Activated T-helper 2 cell treated with anti-CD3 and anti-CD28 coated beads, Interferon-gamma antibody, Interleukin-2, Interleukin-4, amounts not matched to agents 10 μg/mL and 5 μg/mL and 100 μg/mL, durations not matched to agents 14 hours and 24 hours and 36 hours (primary cell): ENCODE measurements at regions not wholly inside any gene's neighbourhood (a gene's known extent, or its start where the extent isn't known, plus 50 kb on each side); places are given as distances from the start of the nearest gene placed in this dataset.
"Not testable (repeated sequence)": the region's sequence is repeated elsewhere in the genome, so short reads cannot be mapped to it uniquely, and the experiment has no call there.

Experiments used
- DNase-seq: peaks from one replicate; pipeline ENCODE4 v3.0.0; 2021; ENCODE audit warnings: low spot score
- H3K27ac Mint-ChIP-seq: one replicate; pipeline ENCODE4 v1.8.0; 2021; ENCODE audit warnings: mixed read lengths
- H3K27me3 Mint-ChIP-seq: one replicate; pipeline ENCODE4 v1.8.0; 2021; ENCODE audit warnings: low read depth, mixed read lengths
- H3K36me3 Mint-ChIP-seq: one replicate; pipeline ENCODE4 v1.8.0; 2021; ENCODE audit warnings: low read depth, mixed read lengths
- H3K4me1 Mint-ChIP-seq: one replicate; pipeline ENCODE4 v1.8.0; 2021; ENCODE audit warnings: low read depth, mixed read lengths
- H3K4me3 Mint-ChIP-seq: one replicate; pipeline ENCODE4 v1.8.0; 2021; ENCODE audit warnings: low read depth, mild to moderate bottlenecking, moderate library complexity, mixed read lengths
- H3K9me3 Mint-ChIP-seq: one replicate; pipeline ENCODE4 v1.8.0; 2021; ENCODE audit warnings: mixed read lengths
- intact Hi-C: fragments of 100-400 bp; cut with micrococcal nuclease; formaldehyde crosslinking; loops from one replicate; pipeline ENCODE4 v1.15.1; 2023

DNA sequence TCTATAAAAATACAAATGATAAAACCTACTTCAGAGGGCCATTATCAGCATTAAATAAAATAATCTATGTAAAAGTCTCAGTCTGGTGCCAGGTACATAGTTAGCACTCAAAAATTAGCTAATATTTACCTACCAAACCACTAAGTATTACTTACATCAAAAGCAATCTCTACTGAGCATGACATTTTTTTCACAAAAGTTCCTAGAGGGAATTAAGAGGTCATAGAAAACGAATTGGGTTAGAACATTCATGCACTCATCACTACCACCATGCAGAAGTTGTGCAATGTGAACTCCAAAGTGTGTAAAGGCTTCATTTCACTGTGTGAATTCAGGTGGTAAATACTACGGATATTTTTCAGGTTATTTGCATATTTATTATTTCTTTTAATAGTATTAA is 209.5 kb upstream of the FGF13 start:
- no peaks in the 10 kb centered on the region for H3K9me3 Mint-ChIP-seq
- intact Hi-C loops = no loop called here
- no peaks in the 10 kb centered on the region for H3K27me3 Mint-ChIP-seq
- no peaks in the 10 kb centered on the region for H3K36me3 Mint-ChIP-seq
- no peak overlapping the region for H3K27ac Mint-ChIP-seq
- DNase-seq = no peak
- no peak overlapping the region for H3K4me3 Mint-ChIP-seq
- H3K4me1 Mint-ChIP-seq = no peaks in the 10 kb centered on the region

GRCh38 chrX:138917781-138918180 is 206.3 kb upstream of the FGF13 start:
- Mint-ChIP-seq H3K9me3 (no peaks in the 10 kb centered on the region), H3K4me1 (no peaks in the 10 kb centered on the region), H3K36me3 (no peaks in the 10 kb centered on the region), H3K27me3 (no peaks in the 10 kb centered on the region), H3K27ac (no peak overlapping the region), H3K4me3 (no peak overlapping the region)
- DNase-seq = no peak
- intact Hi-C loops = no loop called here

GRCh38 chrX:138914767-138915166 is 203.2 kb upstream of the FGF13 start:
- H3K27ac Mint-ChIP-seq = no peak overlapping the region

GRCh38 chrX:138908577-138908976 is 197.1 kb upstream of the FGF13 start:
- H3K4me1 Mint-ChIP-seq = no peaks in the 10 kb centered on the region
- intact Hi-C loops = no loop called here
- H3K4me3 Mint-ChIP-seq = no peak overlapping the region
- H3K9me3 Mint-ChIP-seq = no peaks in the 10 kb centered on the region
- DNase-seq = no peak
- no peaks in the 10 kb centered on the region for H3K36me3 Mint-ChIP-seq
- H3K27me3 Mint-ChIP-seq = no peaks in the 10 kb centered on the region
- H3K27ac Mint-ChIP-seq = no peak overlapping the region

More at GRCh38 chrX:138914767-138915166, 203.2 kb upstream of the FGF13 start:
- Mint-ChIP-seq H3K9me3 (no peaks in the 10 kb centered on the region), H3K27me3 (no peaks in the 10 kb centered on the region), H3K36me3 (no peaks in the 10 kb centered on the region), H3K4me1 (no peaks in the 10 kb centered on the region), H3K4me3 (no peak overlapping the region)
- intact Hi-C loops = no loop called here
- DNase-seq = no peak

GRCh38 chrX:138897621-138898492 is 186.3 kb upstream of the FGF13 start:
- DNase-seq = no peak
- no peak overlapping the region for H3K4me3 Mint-ChIP-seq
- H3K27ac Mint-ChIP-seq = no peak overlapping the region
- intact Hi-C loops = no loop called here
- H3K36me3 Mint-ChIP-seq = no peaks in the 10 kb centered on the region
- no peaks in the 10 kb centered on the region for H3K27me3 Mint-ChIP-seq
- H3K4me1 Mint-ChIP-seq = no peaks in the 10 kb centered on the region
- H3K9me3 Mint-ChIP-seq = no peaks in the 10 kb centered on the region

- intact Hi-C loops = no loop called here
- Mint-ChIP-seq H3K4me1 (no peaks in the 10 kb centered on the region), H3K4me3 (no peak overlapping the region), H3K27ac (no peak overlapping the region), H3K9me3 (peaks cover 4% of the 10 kb centered on the region), H3K36me3 (no peaks in the 10 kb centered on the region), H3K27me3 (no peaks in the 10 kb centered on the region)
- DNase-seq = no peak
Observed at GRCh38 chrX:138890491-138890890, 179.0 kb upstream of the FGF13 start.

DNA sequence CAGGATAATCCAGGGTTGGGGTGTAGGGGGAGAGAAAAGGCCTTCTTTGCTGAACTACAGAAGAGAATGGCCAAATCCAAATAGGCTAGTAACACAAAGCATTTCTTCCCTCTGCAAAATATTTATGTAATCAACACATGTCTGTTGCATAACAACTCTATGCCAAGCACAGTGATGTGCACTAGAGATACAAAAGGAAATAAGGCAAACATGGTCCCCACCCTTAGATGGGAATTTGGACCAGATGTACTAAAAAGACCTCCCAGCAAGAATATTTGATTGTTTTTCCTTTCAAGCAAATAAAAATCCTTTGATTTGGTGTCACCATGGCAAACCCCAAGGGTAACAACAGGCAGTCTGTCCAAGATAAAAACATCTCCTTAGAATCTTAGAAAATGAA is 177.6 kb upstream of the FGF13 start:
- DNase-seq = no peak
- no peaks in the 10 kb centered on the region for H3K4me1 Mint-ChIP-seq
- H3K27ac Mint-ChIP-seq = no peak overlapping the region
- H3K36me3 Mint-ChIP-seq = no peaks in the 10 kb centered on the region
- no peak overlapping the region for H3K4me3 Mint-ChIP-seq
- H3K9me3 Mint-ChIP-seq = peaks cover 4% of the 10 kb centered on the region
- intact Hi-C loops = no loop called here
- no peaks in the 10 kb centered on the region for H3K27me3 Mint-ChIP-seq

- H3K4me1 Mint-ChIP-seq = no peaks in the 10 kb centered on the region
Observed at GRCh38 chrX:138886769-138887168, 175.3 kb upstream of the FGF13 start.

DNA sequence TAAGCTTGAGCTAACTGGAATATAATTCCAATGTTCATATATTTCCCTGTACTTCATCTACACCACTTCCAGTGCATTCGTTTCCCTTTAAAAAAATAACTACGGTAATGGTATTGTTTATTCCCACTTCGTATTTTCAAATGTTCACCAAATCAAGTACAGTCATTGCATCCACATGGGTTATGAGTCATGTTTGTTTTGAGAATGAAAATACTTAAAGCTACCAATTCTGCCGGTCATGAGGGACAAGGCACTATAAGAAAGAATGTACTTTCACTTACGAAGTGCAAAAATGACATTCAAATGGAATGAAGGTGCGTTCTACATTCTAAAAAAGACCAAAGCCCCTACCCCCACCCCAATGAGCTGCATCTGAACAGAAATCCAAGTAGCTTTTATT is 174.4 kb upstream of the FGF13 start:
- Mint-ChIP-seq H3K9me3 (peaks cover 12% of the 10 kb centered on the region), H3K27ac (no peak overlapping the region), H3K4me1 (no peaks in the 10 kb centered on the region), H3K27me3 (no peaks in the 10 kb centered on the region), H3K4me3 (no peak overlapping the region), H3K36me3 (no peaks in the 10 kb centered on the region)
- intact Hi-C loops = no loop called here
- DNase-seq = no peak

More at GRCh38 chrX:138886769-138887168, 175.3 kb upstream of the FGF13 start:
- no peak for DNase-seq
- H3K27me3 Mint-ChIP-seq = no peaks in the 10 kb centered on the region
- intact Hi-C loops = no loop called here
- peaks cover 6% of the 10 kb centered on the region for H3K9me3 Mint-ChIP-seq
- no peaks in the 10 kb centered on the region for H3K36me3 Mint-ChIP-seq
- H3K27ac Mint-ChIP-seq = no peak overlapping the region
- no peak overlapping the region for H3K4me3 Mint-ChIP-seq

GRCh38 chrX:138880293-138880692 is 168.8 kb upstream of the FGF13 start:
- H3K4me3 Mint-ChIP-seq, DNase-seq, H3K27me3 Mint-ChIP-seq, H3K9me3 Mint-ChIP-seq, H3K4me1 Mint-ChIP-seq, H3K36me3 Mint-ChIP-seq, H3K27ac Mint-ChIP-seq, intact Hi-C loops: not testable (repeated sequence)

- Mint-ChIP-seq H3K4me3 (no peak overlapping the region), H3K9me3 (peaks cover 8% of the 10 kb centered on the region)
Observed at GRCh38 chrX:138877746-138878145, 166.2 kb upstream of the FGF13 start.

DNA sequence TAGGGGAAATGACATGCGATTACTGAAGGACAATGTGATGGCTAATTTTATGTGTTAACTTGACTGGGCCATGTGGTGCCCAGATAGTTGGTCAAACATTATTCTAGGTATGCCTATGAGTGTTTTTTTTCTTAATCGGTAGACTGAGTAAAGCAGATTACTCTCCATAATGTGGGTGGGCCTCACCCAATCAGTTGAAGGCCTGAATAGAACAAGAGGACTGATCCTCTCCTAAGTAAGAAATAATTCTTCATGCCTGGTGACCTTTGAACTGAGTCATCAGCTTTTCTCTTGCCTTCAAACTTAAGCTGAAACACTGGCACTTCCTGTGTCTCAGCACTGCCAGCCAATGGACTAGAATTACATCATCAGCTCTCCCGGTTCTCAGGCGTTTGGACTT is 164.0 kb upstream of the FGF13 start:
- no peaks in the 10 kb centered on the region for H3K4me1 Mint-ChIP-seq
- intact Hi-C loops = no loop called here
- H3K27ac Mint-ChIP-seq = no peak overlapping the region
- no peaks in the 10 kb centered on the region for H3K36me3 Mint-ChIP-seq
- DNase-seq = no peak
- no peak overlapping the region for H3K4me3 Mint-ChIP-seq
- no peaks in the 10 kb centered on the region for H3K9me3 Mint-ChIP-seq
- no peaks in the 10 kb centered on the region for H3K27me3 Mint-ChIP-seq

More at GRCh38 chrX:138877746-138878145, 166.2 kb upstream of the FGF13 start:
- no peaks in the 10 kb centered on the region for H3K36me3 Mint-ChIP-seq
- DNase-seq = no peak
- H3K4me1 Mint-ChIP-seq = no peaks in the 10 kb centered on the region
- no peaks in the 10 kb centered on the region for H3K27me3 Mint-ChIP-seq
- H3K27ac Mint-ChIP-seq = no peak overlapping the region
- intact Hi-C loops = no loop called here

DNA sequence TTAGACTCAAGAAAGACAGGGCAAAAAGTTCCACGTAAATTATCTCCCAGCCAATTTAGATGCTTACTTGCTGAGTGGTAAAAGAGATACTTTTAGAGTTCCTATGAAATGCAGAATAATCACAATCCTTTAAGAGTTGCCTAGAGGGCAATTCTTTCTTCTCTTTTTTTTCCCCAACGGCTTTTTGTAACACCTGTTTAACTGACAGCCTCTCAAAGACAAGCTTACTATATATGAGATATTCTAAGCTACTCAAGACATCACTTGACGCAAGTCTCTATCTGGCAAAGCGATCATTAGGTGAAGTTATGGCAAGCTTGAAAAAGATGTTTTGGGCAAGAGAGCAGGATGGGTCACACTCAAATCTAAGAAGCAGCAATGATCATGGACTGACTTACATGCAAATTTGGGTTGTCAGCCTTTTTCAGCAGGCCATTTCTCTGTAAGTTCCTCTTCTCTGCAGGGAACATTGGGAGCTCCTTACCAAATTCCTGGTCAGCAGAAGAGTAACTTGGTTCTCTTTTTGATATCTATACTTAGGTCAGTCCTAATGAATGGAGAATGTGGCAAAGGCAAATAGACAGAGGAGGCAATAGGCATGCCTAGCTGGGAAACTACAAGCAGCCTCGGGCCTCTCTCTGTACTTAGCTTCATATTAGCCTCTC is 162.9 kb upstream of the FGF13 start:
- no peak for DNase-seq
- Mint-ChIP-seq H3K27me3 (no peaks in the 10 kb centered on the region), H3K4me1 (no peaks in the 10 kb centered on the region), H3K27ac (no peak overlapping the region), H3K4me3 (no peak overlapping the region), H3K9me3 (no peaks in the 10 kb centered on the region), H3K36me3 (no peaks in the 10 kb centered on the region)
- intact Hi-C loops = no loop called here
